Neuronal stem cell (in vitro differentiated cells): ENCODE measurements at regions not wholly inside any gene's neighbourhood (a gene's known extent, or its start where the extent isn't known, plus 50 kb on each side); places are given as distances from the start of the nearest gene placed in this dataset.

Experiments
- DNase-seq: peaks from one replicate; pipeline ENCODE4 v3.0.0-alpha.2; 2013; ENCODE audit warnings: low spot score
- H2AFZ ChIP-seq: one replicate; pipeline ENCODE4 v1.6.1; 2013; ENCODE audit warnings: mild to moderate bottlenecking, low read length, inconsistent platforms
- H2AK5ac ChIP-seq: 2 replicates; pipeline ENCODE4 v1.6.1; 2013; ENCODE audit warnings: low read depth, mild to moderate bottlenecking, inconsistent platforms, low read length, moderate library complexity, mixed read lengths
- H2BK120ac ChIP-seq: 2 replicates; pipeline ENCODE4 v1.6.1; 2013; ENCODE audit warnings: low read depth, mild to moderate bottlenecking, inconsistent platforms, low read length, moderate library complexity, mixed read lengths
- H2BK12ac ChIP-seq: one replicate; pipeline ENCODE4 v1.6.1; 2013; ENCODE audit warnings: low read length, inconsistent platforms
- H2BK15ac ChIP-seq: 2 replicates; pipeline ENCODE4 v1.6.1; 2013; ENCODE audit warnings: mild to moderate bottlenecking, low read length, inconsistent platforms, mixed read lengths
- H2BK5ac ChIP-seq: one replicate; pipeline ENCODE4 v1.6.1; 2013; ENCODE audit warnings: inconsistent platforms, mild to moderate bottlenecking, low read length, moderate library complexity
- H3K14ac ChIP-seq: one replicate; pipeline ENCODE4 v1.6.1; 2013; ENCODE audit warnings: low read length, inconsistent platforms
- H3K18ac ChIP-seq: 2 replicates; pipeline ENCODE4 v1.6.1; 2013; ENCODE audit warnings: low read length, inconsistent platforms
- H3K23ac ChIP-seq: 2 replicates; pipeline ENCODE4 v1.6.1; 2013; ENCODE audit warnings: low read depth, mild to moderate bottlenecking, mixed read lengths, low read length, inconsistent platforms; ENCODE audit not compliant: poor library complexity
- H3K27ac ChIP-seq: replicated peaks from 3 replicates; pipeline ENCODE4 v1.5.1; 2013; ENCODE audit warnings: low read length, inconsistent platforms
- H3K27me3 ChIP-seq, 3 experiments: 2 replicates each; pipeline ENCODE4 v1.6.1; 2013; ENCODE audit warnings: low read length in 3 of 3, mild to moderate bottlenecking in 2 of 3, inconsistent platforms in 1 of 3, low read depth in 1 of 3, mixed read lengths in 1 of 3, moderate library complexity in 1 of 3; ENCODE audit not compliant: control insufficient read depth in 3 of 3, insufficient read depth in 3 of 3
- H3K36me3 ChIP-seq, 2 donors: replicated peaks in 1 of 2; 2 replicates each; pipeline ENCODE4 v1.6.1; 2013; ENCODE audit warnings: low read length in 2 of 2; ENCODE audit not compliant: control insufficient read depth in 2 of 2, insufficient read depth in 2 of 2
- H3K4ac ChIP-seq: 2 replicates; pipeline ENCODE4 v1.6.1; 2013; ENCODE audit warnings: inconsistent platforms, mild to moderate bottlenecking, low read length, moderate library complexity
- H3K4me1 ChIP-seq, 2 donors: 1 replicate in 1 of 2; 2 replicates in 1 of 2; pipeline ENCODE4 v1.6.1; 2013; ENCODE audit warnings: low read length in 2 of 2, low read depth in 1 of 2; ENCODE audit not compliant: control insufficient read depth in 2 of 2, insufficient read depth in 1 of 2
- H3K4me2 ChIP-seq: one replicate; pipeline ENCODE4 v1.6.1; 2013; ENCODE audit warnings: mild to moderate bottlenecking, low read length, inconsistent platforms; ENCODE audit not compliant: insufficient read depth, poor library complexity, severe bottlenecking
- H3K4me3 ChIP-seq, 2 donors: 2 replicates each; pipeline ENCODE4 v1.5.1; 2013; ENCODE audit warnings: low read length in 2 of 2, mild to moderate bottlenecking in 2 of 2, inconsistent platforms in 1 of 2, moderate library complexity in 1 of 2
- H3K79me1 ChIP-seq: one replicate; pipeline ENCODE4 v1.6.1; 2013; ENCODE audit warnings: low read depth, mild to moderate bottlenecking, inconsistent platforms, low read length, moderate library complexity
- H3K9ac ChIP-seq: one replicate; pipeline ENCODE4 v1.6.1; 2013; ENCODE audit warnings: mild to moderate bottlenecking, low read depth, low read length, inconsistent platforms; ENCODE audit not compliant: poor library complexity
- H3K9me3 ChIP-seq, 2 donors: replicated peaks in 1 of 2; 2 replicates each; pipeline versions ENCODE3 to v1.6.1; 2013; ENCODE audit warnings: low read length in 2 of 2, mild to moderate bottlenecking in 2 of 2, inconsistent platforms in 1 of 2, low read depth in 1 of 2, mixed read lengths in 1 of 2, moderate library complexity in 1 of 2; ENCODE audit not compliant: control insufficient read depth in 2 of 2, insufficient read depth in 1 of 2
- H4K8ac ChIP-seq: one replicate; pipeline ENCODE4 v1.6.1; 2013; ENCODE audit warnings: low read depth, mild to moderate bottlenecking, inconsistent platforms, low read length, moderate library complexity
- H4K91ac ChIP-seq: one replicate; pipeline ENCODE4 v1.6.1; 2013; ENCODE audit warnings: low read length, low read depth, mild to moderate bottlenecking, inconsistent platforms; ENCODE audit not compliant: poor library complexity
- WGBS, 2 donors: extraction: QIAGEN DNeasy Blood & Tissue Kit; methylation state at CpG; one replicate each; pipeline ENCODE4 v1.1.7; 2013; ENCODE audit warnings: missing lambda C conversion rate in 2 of 2, mixed read lengths in 1 of 2; ENCODE audit not compliant: insufficient read length in 2 of 2, insufficient replicate concordance in 1 of 2; ENCODE audit errors: extremely low coverage in 2 of 2; 5-methylcytosine and 5-hydroxymethylcytosine counted together

DNA sequence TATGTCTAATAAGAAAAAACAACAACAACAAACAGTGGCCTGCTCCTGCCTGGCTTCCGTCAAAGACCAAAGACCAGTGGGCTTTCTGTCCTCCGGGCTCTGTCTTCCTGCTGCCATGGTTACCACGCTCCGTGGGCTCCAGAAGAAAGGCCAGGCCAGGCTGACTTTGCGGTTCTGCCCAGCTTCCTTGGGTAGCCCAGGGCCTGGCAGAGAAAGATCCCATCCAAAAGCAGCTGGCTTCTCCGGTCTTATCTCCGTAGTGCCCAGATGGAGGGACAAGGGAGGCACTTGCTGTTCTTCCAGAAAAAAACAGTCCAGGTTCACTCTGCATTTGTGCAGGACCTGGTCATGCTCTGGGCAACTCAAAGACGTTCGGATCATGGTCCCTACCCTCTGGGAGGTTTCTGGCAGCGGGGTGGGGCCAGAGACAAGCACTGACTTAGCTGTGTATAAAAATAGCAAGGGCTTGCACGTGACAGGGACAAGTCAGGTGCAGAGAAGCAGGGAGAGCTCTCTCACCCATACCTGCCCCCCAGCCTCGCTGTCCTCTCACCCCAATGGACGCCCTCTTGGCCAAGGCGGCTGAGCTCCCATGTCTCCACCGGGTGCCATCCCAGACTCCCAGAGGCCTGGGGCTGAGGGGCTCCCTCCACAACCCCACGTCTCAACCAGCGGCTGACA, 212.2 kb downstream of the C9orf50 start:
- H3K36me3 ChIP-seq, result peaks cover 0 to 2% of the 10 kb centered on the region in 2 donors
- H4K91ac ChIP-seq, result no peak overlapping the region
- H3K4me1 ChIP-seq, result peaks cover 26 to 48% of the 10 kb centered on the region in 2 donors
- no peak overlapping the region for H3K4ac ChIP-seq
- peak overlapping the region; percentile 41 for H2BK120ac ChIP-seq
- no peaks in the 10 kb centered on the region for H3K79me1 ChIP-seq
- H2AK5ac ChIP-seq, result peak overlapping the region; percentile 2
- peak overlapping the region; percentile 51 for H3K18ac ChIP-seq
- H3K27ac ChIP-seq, result no peak overlapping the region
- no peak overlapping the region for H3K9ac ChIP-seq
- no peak for DNase-seq
- no peak overlapping the region for H3K4me3 ChIP-seq
- H4K8ac ChIP-seq, result no peak overlapping the region
- peak overlapping the region; percentile 53 for H2BK15ac ChIP-seq
- H3K14ac ChIP-seq, result no peak overlapping the region
- H2BK12ac ChIP-seq, result no peak overlapping the region
- no peak overlapping the region for H2BK5ac ChIP-seq
- peaks cover 4 to 11% of the 10 kb centered on the region in 2 donors for H3K9me3 ChIP-seq
- no peak overlapping the region for H3K4me2 ChIP-seq
- H3K23ac ChIP-seq, result no peak overlapping the region
- WGBS, 2 donors, result no CpG with 5 or more reads among the region's 17 CpGs
- peak overlapping the region; percentile 59 for H2AFZ ChIP-seq
- H3K27me3 ChIP-seq, result no peaks in the 10 kb centered on the region

DNA sequence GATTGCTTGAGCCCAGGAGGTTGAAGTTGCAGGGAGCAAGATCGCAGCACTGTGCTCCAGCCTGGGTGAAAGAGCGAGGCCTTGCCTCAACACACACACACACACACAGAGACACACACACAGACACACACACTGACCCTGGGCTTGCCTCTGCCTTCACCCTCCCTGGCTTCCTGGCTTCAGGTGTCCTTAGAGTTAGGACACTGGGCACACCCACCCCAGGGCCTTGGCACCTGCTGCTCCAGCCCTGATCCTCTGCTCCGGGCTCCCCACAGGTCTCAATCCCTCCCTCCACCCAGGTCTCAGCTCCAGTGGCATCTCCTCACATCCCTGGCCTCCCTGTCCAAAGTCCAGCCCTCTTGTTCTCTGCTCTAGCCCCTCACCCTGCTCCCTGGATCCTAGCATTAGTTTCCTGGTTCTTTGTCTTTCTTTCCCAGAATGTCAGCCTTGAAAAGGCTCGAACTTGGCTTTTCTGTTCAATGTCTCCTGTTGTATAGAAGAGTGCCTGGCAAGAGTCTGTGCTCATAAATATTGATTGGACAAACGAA, 212.9 kb downstream of the C9orf50 start:
- no peak overlapping the region for H3K14ac ChIP-seq
- no peak overlapping the region for H3K27ac ChIP-seq
- H2BK12ac ChIP-seq, result no peak overlapping the region
- peak overlapping the region; percentile 31 for H2AK5ac ChIP-seq
- H3K18ac ChIP-seq, result no peak overlapping the region
- H3K4me1 ChIP-seq, result peaks cover 32 to 55% of the 10 kb centered on the region in 2 donors
- H3K4ac ChIP-seq, result no peak overlapping the region
- no peak overlapping the region for H2BK120ac ChIP-seq
- H3K23ac ChIP-seq, result peak overlapping the region; percentile 28
- no CpG with 5 or more reads among the region's 5 CpGs for WGBS, 2 donors
- no peak for DNase-seq
- no peak overlapping the region for H3K4me3 ChIP-seq
- H2AFZ ChIP-seq, result peak overlapping the region; percentile 59
- H3K36me3 ChIP-seq, result peaks cover 0 to 2% of the 10 kb centered on the region in 2 donors
- peaks cover 4 to 11% of the 10 kb centered on the region in 2 donors for H3K9me3 ChIP-seq
- H3K9ac ChIP-seq, result no peak overlapping the region
- no peak overlapping the region for H4K8ac ChIP-seq
- H2BK15ac ChIP-seq, result peak overlapping the region; percentile 3
- H2BK5ac ChIP-seq, result no peak overlapping the region
- H3K79me1 ChIP-seq, result no peaks in the 10 kb centered on the region
- H3K27me3 ChIP-seq, result no peaks in the 10 kb centered on the region
- H3K4me2 ChIP-seq, result no peak overlapping the region
- H4K91ac ChIP-seq, result no peak overlapping the region

DNA sequence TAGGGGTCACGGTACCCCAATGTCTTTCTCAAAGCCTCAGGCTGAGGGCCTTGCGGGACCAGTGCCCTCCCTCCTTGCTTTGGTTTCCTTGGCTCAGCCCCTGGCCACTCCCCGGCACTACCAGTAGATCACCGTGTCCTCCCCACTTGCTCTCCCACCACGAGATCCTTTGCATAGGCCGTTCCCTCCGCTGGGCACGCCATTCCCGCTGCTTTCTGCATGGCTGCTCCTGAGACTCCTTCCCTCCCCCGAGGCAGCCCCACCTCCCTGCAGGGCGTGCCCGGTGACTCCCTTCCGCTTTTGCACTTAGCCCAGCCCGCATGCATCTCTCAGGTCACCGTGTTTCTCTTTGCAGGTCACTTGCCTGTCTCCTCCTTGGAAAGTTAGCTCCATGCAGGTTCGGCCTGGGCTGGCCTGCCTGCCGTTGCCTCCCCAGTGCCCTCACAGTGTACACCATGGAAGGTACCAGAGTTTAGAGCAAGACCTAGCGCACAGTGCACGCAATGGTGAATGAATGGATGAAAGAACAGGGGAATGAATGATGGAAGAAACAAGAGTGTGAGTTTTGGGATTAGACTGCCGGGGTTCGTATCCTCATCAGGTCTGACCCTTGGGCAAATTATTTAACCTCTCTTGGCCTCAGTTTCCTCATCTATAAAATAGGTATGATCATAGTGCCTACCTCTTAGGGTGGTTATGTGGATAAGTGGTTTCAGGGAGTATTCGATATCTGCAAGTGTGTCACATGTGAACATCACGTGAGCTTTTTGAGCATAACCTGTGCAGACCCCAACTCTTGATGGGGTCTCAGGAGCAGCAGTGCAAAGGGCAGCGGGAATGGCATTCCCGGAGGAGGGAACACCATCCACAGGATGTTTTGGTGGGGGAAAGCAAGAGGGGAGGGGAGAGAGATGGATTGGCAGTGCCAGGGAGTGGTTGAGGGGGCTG, 214.3 kb downstream of the C9orf50 start:
- H3K27me3 ChIP-seq, result no peaks in the 10 kb centered on the region
- no peak overlapping the region for H2BK5ac ChIP-seq
- peaks cover 4 to 11% of the 10 kb centered on the region in 2 donors for H3K9me3 ChIP-seq
- H2BK120ac ChIP-seq, result peak overlapping the region; percentile 11
- H3K4ac ChIP-seq, result peak overlapping the region; percentile 8
- no peak overlapping the region for H3K4me3 ChIP-seq
- H3K36me3 ChIP-seq, result peaks cover 0 to 2% of the 10 kb centered on the region in 2 donors
- H2AK5ac ChIP-seq, result peak overlapping the region; percentile 5
- no peak overlapping the region for H3K14ac ChIP-seq
- H3K27ac ChIP-seq, result no peak overlapping the region
- no peak for DNase-seq
- H3K18ac ChIP-seq, result peak overlapping the region; percentile 45
- peak overlapping the region; percentile 31 for H2BK15ac ChIP-seq
- no peak overlapping the region for H3K4me2 ChIP-seq
- WGBS, 2 donors, result no CpG with 5 or more reads among the region's 25 CpGs
- no peak overlapping the region for H2BK12ac ChIP-seq
- peaks cover 35 to 52% of the 10 kb centered on the region in 2 donors for H3K4me1 ChIP-seq
- H4K8ac ChIP-seq, result peak overlapping the region; percentile 20
- no peak overlapping the region for H3K9ac ChIP-seq
- no peak overlapping the region for H2AFZ ChIP-seq
- no peak overlapping the region for H4K91ac ChIP-seq
- H3K23ac ChIP-seq, result peak overlapping the region; percentile 28
- H3K79me1 ChIP-seq, result no peaks in the 10 kb centered on the region
